GM19324 (cell line): ENCODE measurements at regions not wholly inside any gene's neighbourhood (a gene's known extent, or its start where the extent isn't known, plus 50 kb on each side); places are given as distances from the start of the nearest gene placed in this dataset.

Experiments used
- ATAC-seq: cut with Tn5 transposase; IDR thresholded peaks from one replicate; pipeline ENCODE4 v1.9.1; 2021; ENCODE audit warnings: mild to moderate bottlenecking, moderate library complexity; ENCODE audit not compliant: unreplicated experiment, low FRiP score

DNA sequence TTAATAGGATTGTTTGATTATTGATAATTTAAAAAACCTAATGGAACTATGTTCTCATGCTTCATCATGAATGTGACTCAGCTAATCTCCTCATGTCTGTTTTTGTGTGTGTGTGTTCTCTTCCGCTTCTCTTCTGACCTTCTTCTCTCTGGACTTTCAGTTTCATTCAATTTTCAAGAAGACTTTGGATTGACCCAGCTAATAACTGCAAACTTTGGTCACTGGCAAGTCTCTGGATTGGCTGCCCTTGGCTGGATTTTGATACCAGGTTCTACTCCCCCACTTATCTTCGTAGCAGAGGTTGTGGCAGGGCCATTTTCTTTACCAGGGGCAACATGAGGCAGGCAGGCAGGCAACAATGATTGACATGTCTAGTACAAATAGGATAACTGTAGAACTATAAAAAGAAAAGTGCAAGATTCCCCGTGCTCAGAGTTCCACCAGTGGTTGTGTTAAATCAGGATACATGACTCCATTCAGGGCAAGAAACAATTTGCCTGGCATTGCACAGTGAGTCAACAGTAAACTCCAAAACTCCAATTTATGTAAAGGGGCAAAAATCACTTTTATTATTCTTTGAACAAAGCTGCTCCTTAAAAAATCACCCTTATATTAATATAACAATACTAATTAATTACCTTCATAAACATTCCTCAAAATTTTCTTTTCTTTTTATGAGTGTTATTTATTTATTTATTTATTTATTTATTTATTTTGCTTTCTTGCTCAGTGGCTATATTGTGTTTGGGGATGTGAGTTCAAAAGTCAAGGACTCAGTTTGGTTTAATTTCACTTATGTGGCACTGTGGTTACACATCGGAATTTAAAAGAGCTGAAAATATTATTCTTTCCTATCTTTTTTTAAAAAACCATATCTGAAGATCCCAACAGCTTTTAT lies 167.6 kb downstream of the RND3 start:
- ATAC-seq = no peak

DNA sequence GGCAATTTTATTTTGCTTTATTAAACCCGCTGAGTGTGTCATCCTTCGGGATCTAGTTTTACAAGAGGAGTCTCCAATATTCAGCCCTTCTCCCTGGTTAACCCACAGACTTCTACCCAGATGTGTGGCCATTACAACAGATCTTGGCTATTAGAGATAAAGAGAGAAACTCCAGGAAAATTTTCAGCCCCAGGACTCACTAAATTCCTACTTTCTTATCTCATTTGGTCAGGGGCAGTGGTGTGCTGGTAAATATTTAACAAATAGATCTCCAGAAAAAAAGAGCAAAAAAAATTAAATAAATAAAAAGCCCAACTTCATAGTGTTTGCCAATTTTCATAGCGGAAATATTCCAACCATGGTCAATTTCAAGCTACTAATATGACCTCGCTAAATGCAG lies 168.4 kb downstream of the RND3 start:
- ATAC-seq = no peak

DNA sequence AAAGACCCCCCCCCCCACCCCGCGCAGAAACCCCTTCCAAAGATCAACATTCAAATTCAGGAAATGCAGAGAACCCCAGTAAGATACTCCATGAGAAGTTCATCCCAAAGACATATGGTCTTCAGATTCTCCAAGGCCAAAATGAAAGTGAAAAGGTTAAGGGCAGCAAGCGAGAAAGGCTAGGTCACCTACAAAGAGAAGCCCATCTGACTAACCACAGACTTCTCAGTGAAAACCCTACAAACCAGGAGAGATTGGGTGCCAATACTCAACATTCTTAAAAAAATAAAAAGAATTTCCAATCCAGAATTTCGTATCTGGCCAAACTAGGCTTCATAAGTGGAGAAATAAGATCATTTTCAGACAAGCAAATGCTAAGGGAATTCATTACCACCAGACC lies 175.2 kb downstream of the RND3 start:
- ATAC-seq = no peak

DNA sequence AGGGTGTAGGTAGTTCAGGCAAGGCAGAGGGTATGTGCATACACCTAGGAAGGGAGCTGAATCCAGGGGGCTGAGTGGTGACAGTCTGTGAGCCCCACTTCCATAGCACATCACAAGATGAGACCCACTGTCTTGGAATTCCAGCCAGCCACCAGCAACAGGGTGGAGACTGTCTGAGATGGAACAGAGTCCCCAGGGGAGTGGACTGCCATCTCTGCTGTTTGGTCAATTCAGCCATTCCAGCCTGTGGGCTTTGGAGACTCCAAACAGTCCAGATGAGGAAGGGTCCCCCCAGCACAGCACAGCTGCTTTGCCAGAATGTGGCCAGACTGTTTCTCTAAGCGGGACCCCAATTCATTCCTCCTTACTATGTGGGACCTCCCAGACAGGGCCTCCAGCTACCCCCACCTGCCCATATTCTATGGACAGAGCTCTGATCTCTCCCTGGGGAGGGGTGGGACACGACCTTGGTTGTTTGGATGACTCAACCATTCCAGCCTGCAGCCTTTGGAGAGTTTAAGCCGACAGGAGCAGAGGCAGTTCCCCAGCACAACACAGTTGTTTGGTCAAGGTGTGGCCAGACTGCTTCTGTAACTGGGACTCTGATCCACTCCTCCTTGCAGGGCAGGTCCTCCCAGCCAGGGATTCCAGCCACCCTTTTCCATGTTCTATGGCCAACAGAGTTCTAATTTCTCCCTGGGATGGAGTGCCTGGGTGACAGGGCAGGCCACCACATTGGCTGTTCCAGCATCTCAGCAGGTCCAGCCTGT lies 178.0 kb downstream of the RND3 start:
- ATAC-seq = no peak

DNA sequence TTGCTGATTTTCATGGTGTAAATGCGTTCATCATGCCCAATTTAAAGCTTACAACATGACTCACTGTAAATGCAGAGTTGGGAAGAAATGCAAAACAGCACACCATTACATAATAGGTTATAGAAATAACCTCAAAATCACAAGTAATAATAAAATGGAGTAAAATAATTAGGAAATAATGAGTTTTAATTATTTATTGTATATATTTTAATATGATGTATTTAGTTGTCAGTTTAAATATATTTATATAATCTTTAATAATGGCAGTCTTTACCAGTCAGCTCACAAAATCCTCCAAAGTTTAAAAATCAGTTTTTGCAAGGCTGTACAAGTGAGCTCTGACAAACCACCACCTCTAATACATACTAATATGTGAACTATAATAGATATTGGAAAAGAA lies 180.2 kb downstream of the RND3 start:
- ATAC-seq = no peak

DNA sequence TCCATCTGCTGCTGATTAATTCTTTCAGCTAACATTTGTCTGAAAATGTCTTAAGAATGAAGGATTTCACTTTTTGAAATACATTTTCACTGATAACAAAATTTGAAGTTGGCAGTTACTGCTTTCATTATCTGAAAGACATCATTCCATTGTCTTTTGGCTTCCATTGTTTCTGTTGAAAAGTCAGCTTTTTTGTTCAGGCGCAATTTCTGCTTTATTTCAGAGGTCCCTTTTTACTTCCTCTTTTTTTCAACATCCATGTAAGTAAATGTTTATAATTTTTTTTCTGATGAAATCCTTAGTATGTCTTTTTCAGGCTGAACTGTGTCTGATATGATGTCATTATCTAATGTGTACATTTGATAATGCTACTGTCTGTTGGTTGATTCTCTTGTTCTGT lies 184.2 kb downstream of the RND3 start:
- no peak for ATAC-seq

DNA sequence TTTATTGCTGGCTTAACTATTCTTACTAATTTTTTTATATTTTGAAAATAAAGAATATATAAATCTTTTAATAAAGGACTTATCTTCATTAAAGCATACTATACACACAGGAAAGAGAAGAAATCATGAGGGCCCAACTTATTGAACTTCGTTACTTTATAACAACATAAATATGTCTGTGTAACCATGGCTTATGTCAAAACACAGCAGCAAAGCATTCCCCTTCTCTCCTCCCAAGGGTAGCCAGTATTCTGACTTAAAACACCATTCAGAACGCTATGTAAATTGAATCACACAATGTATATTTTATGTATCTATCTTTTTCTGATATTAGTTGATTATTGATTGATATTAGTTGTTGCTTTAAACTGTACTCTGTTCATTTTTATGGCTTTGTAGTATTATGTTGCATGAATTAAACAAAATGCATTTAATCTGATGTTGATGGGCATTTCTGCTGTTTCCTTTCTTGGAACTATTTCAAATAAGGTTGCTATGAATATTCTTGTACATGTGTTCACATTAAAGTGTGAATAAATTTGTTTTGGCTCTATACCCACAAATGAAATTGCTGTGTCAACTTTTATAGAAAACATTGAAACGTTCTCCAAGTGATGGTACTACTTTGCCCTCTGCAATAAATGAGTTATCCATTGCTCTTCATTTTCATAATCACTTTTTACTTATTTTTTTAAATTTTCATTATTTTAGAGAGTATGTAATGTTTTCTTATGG lies 188.7 kb downstream of the RND3 start:
- ATAC-seq = no peak

DNA sequence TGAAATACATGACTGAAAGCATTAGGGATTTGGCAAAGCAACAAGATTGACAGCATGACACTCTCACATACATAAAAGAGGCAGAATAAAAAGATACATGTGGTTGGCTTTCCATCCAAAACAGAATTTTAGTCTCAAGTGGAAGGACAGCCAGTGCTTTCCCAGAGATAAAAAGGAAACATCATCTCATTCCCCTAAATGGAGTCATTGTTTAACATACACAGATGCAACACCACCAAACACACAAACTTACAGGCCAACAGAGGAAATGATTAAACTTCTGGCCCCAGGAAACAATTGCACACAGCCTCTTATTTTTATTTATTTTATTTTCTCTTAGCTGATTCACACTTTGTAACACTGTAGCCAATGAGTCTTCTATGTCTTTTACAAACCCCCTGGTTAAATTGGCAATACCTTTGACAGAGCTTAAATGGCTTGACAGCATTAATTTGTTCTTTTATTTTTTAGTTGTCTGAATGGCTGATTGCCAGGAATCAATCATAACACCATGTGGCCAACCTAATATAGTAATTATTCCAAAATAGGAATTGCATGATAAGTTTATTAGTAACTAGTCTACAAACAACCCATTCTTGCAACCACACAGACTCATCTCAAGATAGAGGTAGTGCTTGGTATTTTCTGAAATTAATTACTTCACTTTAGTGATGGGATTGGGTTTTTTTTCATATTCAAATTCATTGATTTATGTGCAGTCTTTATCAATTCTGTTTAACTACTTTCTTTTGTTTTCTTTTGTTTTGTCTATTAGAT lies 190.5 kb downstream of the RND3 start:
- no peak for ATAC-seq

DNA sequence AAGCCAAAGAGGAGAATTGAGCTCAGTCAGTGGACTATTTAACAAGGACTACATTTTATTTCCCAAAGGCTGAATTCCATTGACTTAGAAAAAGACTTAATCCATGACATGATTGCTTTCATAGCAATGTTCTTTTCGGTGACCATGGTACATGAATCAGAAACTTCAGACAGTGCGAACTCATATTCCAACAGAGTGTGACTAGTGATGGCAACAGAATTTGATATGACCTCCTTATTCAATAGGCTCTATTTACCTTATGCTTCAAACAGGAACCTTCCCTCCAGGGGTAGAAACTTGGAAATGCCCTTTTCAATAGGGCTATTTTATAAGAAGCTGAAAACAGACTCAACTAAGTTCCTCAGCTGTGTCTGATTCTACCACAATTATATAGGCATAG lies 191.9 kb downstream of the RND3 start:
- no peak for ATAC-seq

DNA sequence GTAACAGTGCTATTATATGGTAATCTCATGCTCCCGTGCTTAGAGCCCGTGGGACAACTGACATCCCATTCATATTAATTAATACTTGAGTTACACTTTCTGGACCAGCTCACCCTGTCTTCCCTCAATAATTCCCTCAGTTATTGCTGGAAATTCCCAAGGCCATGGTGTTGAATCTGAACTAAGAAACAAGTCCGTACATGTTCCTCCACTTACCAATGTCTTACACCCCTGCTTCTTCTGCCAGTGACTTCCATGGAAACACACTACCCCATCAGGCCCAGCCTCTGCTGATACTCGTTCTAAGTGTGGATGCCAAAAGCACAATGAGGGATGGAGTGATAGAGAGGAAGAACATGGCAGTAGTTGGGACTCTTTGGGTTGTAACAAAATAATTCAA lies 193.7 kb downstream of the RND3 start:
- ATAC-seq = no peak

DNA sequence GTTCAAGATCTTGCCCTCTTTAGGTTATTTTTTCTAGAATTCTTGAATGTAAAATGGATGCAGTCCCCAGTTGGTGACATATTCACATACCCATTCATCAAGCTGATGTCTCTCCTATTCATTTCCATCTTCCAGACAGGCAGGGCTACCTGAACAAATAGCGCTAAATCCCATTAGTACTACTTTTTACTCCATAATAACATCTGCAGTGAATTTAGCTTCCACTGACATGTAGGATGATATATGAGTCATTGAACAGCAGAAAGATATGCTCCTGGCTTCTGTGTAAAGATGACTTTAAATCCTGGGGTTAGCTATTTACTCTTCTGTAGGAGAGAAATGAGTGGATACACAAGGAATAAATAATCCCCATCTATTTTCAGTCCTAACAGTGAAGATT lies 194.7 kb downstream of the RND3 start:
- ATAC-seq = no peak

DNA sequence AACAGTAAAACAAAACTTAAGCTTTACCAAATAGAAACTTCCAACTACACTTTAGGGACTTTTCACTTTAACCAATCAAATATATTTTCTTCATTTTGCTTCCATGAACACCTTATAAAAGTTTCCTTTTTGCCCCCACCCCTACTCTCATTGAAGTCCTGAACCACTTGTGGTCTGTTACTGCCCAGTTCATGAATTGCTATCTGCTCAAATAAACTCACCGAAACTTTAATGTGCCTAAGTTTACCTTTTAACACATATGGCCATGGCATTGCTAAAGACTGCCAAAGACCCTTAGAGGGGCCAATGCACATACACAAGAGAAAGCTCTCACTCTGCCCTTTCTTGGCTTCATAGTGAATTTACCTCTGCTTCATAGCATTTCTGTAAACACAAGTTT lies 195.3 kb downstream of the RND3 start:
- ATAC-seq = no peak

DNA sequence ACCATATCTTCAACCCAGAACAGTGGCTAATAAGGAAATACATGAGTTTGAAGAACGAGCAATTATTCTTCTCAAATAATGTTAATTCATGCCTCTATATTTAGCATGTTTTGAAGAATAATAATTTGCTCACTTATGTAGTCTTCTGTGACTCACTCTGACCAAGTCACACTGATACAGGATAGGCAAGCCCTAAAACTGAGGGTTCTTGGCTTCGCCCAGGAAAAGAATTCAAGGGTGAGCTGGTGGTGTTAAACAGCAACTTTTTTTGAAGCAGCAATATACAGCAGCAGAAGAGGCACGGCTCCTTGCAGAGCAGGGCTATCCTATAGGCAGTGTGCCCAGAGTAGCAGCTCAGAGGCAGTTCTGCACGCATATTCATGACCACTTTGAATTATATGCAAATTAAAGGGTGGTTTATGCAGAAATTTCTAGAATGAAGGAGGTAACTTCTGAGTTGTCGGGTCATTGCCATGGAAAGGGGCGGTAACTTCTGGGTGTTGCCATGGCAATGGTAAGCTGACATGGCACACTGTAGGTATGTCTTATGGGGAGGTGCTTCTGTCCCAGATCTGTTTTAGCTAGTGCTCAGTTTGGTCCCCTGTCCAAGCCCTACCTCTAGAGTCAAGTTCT lies 200.6 kb downstream of the RND3 start:
- no peak for ATAC-seq

DNA sequence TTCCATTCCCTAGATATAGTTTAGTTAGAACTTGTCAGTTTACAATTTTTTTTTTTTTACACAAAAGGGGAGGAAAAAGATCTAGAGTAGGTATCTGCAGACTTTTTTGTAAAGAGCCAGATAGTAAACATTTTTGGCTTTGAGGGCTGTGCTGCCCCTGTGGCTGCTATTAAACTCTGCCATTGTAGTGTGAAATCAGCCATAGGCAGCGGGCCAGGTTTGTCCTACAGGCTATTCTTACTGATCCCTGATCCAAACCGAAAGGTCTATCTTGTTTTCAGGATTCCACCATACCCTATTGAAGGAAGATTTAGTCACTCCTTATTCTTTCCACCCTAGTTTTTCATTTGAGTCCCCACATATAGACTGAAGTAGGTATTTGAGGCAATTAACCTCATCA lies 203.4 kb downstream of the RND3 start:
- ATAC-seq = no peak

DNA sequence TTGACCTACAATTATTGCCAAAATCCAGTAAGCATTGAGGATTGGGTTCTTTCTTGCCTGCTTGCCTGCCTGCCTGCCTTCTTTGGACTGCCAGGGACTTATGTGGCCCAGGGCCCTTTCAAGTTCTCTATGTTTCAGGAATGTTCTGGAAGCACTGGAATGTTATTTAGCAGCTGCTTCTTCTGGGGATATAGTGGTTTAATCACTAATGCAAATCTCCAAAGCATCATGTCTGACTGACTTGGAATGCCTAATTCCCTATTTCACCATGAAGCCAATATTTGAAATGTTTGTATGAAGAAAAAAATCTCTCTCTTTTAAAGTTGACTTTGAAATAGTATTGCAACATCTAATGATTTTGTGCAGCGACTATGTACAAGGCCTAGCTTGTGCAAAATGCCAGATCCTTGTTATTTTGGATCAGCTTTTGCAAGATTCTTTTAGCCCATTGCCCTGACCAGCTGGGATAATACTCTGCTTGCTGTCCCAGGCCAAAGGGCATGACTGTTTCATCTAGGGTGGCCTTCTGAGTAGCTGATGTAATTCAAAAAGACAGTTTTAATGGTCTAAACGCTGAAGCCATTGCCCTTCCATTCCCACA lies 204.6 kb downstream of the RND3 start:
- ATAC-seq = no peak

DNA sequence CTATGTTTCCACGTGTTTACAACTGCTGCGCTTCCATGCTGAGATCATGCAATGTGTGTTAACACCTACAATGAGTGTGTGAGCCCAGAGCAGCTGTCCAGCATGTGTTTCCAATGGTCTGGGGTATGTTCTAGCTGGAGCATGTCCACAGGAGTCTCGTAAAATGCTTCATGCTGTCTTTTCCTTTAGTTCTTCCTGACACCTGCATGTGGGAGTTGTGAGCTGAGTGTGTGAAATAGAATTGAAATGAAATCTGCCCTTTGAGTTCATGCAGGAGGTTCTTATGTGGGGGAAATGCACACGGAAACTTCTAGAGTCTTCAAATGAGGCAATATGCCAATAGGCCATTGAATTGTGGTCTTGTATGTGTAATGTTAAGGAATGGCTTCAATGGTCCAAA lies 205.1 kb downstream of the RND3 start:
- no peak for ATAC-seq

DNA sequence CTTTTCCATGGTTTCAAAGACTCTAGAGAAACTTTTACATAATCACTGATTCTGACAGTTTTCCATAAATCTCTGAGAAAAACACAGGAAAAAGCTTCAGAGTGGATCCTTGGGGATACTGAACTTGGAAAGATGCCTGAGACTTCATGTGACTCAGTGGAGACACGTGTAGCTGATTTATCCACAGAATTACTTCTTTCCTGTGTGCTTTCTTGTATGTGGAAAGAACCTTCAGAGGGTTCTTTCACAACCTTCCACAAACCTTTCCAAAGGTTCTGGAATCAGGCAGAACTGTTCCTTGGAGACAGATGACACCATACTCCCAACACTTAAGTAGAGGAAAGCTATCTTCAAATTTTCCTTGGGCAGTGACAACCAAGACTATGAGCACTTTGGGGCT lies 207.2 kb downstream of the RND3 start:
- no peak for ATAC-seq

DNA sequence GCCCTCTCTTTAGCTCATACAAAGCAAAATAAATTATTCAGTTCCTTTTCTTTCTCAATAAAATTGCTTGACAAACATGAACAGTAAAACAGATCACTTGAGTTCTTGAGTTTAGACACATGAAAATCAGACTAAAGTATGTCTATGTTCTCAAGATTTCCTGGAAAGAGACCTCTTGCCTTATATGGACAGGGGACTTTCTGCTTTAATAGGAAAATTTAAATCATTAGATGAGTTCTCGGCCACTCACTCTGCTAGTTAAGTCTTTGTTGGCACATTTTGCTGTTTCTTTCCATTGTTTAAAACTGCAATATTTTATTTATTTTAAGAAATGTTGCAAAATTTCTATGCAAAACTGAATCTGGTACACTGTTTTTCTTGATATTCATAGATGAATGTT lies 207.8 kb downstream of the RND3 start:
- ATAC-seq = no peak

DNA sequence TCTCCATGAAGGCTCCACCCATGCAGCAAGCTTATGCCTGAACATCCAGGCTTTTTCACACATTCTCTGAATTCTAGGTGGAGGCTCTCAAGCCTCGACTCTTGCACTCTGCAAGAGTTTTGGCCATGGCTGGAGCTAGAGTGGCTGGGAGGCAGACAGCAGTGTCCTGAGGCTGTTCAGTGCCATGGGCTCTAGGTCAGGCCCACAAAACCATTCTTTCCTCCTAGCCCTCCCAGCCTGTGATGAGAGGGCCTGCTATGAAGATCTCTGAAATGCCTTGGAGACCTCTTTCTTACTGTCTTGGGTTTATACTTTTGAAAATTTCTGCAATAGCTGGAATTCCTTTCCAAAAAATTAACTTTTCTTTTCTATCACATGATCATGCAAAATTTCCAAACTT lies 210.7 kb downstream of the RND3 start:
- no peak for ATAC-seq

DNA sequence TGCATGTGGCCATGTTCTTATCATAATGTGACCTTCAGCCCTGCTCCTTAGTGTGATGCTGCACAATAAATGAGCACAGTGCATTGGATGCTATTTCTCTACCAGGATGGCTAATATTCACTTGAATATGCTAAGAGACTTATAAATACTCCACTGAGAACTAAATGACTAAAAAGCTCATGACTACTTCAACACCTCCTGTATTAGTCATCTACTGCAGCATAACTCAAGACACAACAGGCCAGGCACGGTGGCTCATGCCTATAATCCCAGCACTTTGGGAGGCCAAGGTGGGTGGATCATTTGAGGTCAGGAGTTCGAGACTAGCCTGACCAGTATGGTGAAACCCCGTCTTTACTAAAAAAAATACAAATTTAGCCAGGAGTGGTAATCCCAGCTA lies 213.4 kb downstream of the RND3 start:
- ATAC-seq = no peak
